ENCODE measurements at regions not wholly inside any gene's neighbourhood (a gene's known extent, or its start where the extent isn't known, plus 50 kb on each side); places are given as distances from the start of the nearest gene placed in this dataset.

GRCh38 chr11:134519788-134520187 is 107.7 kb upstream of the B3GAT1 start:
- Histone ChIP-seq H3K9ac (ENCODE audit: extremely low read depth, insufficient read length, low read length) (no peak overlapping the region), H4K5ac (ENCODE audit: insufficient read length, low read depth, low read length) (no peak overlapping the region), H3K4me2 (ENCODE audit: insufficient read depth, insufficient read length, low read length) (no peak overlapping the region), H4K91ac (ENCODE audit: insufficient read length, low read depth, low read length) (no peak overlapping the region), H3K14ac (ENCODE audit: insufficient read depth, low read length) (no peak overlapping the region), H3K79me1 (ENCODE audit: insufficient read depth, low read depth, low read length, poor library complexity, severe bottlenecking) (no peaks in the 10 kb centered on the region), H2AK5ac (ENCODE audit: insufficient read length, low read length) (no peak overlapping the region), H4K8ac (replicated peaks; ENCODE audit: insufficient read length, low read depth, low read length) (no peak overlapping the region), H2BK15ac (ENCODE audit: low read depth, low read length) (no peak overlapping the region), H4K20me1 (ENCODE audit: control insufficient read depth, insufficient read depth, insufficient read length) (no peaks in the 10 kb centered on the region), H2BK5ac (ENCODE audit: insufficient read length, low read length) (no peak overlapping the region), H3K23ac (ENCODE audit: insufficient read length, low read depth, low read length) (no peak overlapping the region), H3K18ac (ENCODE audit: insufficient read length, low read depth, low read length) (no peak overlapping the region), H3K4me1 (ENCODE audit: insufficient read depth, low read length) (no peaks in the 10 kb centered on the region), H3K27ac (ENCODE audit: insufficient read length, low read depth, low read length) (no peak overlapping the region), H3K4ac (ENCODE audit: low read depth, low read length) (no peak overlapping the region), H3K23me2 (ENCODE audit: insufficient read length, low read depth, low read length, poor library complexity, severe bottlenecking) (no peaks in the 10 kb centered on the region), H3K56ac (ENCODE audit: insufficient read length, low read depth, low read length) (no peak overlapping the region), H2AFZ (ENCODE audit: low read length) (no peak overlapping the region), H2BK120ac (ENCODE audit: low read depth, low read length, poor library complexity, severe bottlenecking) (no peak overlapping the region), H3K9me3 (ENCODE audit: control insufficient read depth, low read depth, low read length) (no peaks in the 10 kb centered on the region), H3K79me2 (ENCODE audit: insufficient read depth, low read length) (no peaks in the 10 kb centered on the region), H3T11ph (ENCODE audit: low read length) (no peak overlapping the region), H2BK12ac (ENCODE audit: insufficient read length, low read depth, low read length) (no peak overlapping the region), H3K27me3 (ENCODE audit: insufficient read depth, low read length) (no peaks in the 10 kb centered on the region), H2BK20ac (ENCODE audit: low read depth, low read length, poor library complexity, severe bottlenecking) (no peak overlapping the region)
- TF ChIP-seq CTCF (conservative IDR thresholded peaks at IDR 0.05): no peak
- no peaks in the 10 kb centered on the region; a peak in 2 of 5 replicates for H3K9me3 Mint-ChIP-seq
- H3K4me3 Mint-ChIP-seq: no peak overlapping the region
- H3K27me3 Mint-ChIP-seq (ENCODE audit: low read depth): peaks cover 5% of the 10 kb centered on the region
- peaks cover 12 to 23% of the 10 kb centered on the region in 2 experiments for H3K4me1 Mint-ChIP-seq
- WGBS (ENCODE audit: extremely low coverage, insufficient read length, low lambda C conversion rate): no CpG with 5 or more reads among the region's 7 CpGs
- DNase-seq: no peak
- no peaks in the 10 kb centered on the region; a peak in 1 of 7 replicates for H3K36me3 Mint-ChIP-seq (ENCODE audit: insufficient read depth in 1 of 3, low read depth in 3 of 3)
- H3K27ac Mint-ChIP-seq: no peak overlapping the region
